Chondrocyte (in vitro differentiated cells): ENCODE measurements at regions not wholly inside any gene's neighbourhood (a gene's known extent, or its start where the extent isn't known, plus 50 kb on each side); places are given as distances from the start of the nearest gene placed in this dataset.

ENCODE experiments used
- DNase-seq: peaks from one replicate; pipeline ENCODE4 v3.0.0; 2021; ENCODE audit warnings: mixed read lengths, low spot score
- H3K27ac Mint-ChIP-seq: one replicate; pipeline ENCODE4 v1.8.0; 2021; ENCODE audit warnings: mild to moderate bottlenecking, moderate library complexity, mixed read lengths; ENCODE audit not compliant: unreplicated experiment
- H3K27me3 Mint-ChIP-seq: 2 replicates; pipeline ENCODE4 v1.8.0; 2021; ENCODE audit warnings: low read depth, mixed read lengths
- H3K36me3 Mint-ChIP-seq: 2 replicates; pipeline ENCODE4 v1.8.0; 2021; ENCODE audit warnings: low read depth, mixed read lengths
- H3K4me1 Mint-ChIP-seq: 2 replicates; pipeline ENCODE4 v1.8.0; 2021; ENCODE audit warnings: low read depth, mild to moderate bottlenecking, mixed read lengths
- H3K4me3 Mint-ChIP-seq: one replicate; pipeline ENCODE4 v1.8.0; 2021; ENCODE audit warnings: mild to moderate bottlenecking, moderate library complexity, mixed read lengths; ENCODE audit not compliant: unreplicated experiment
- H3K9me3 Mint-ChIP-seq: 2 replicates; pipeline ENCODE4 v1.8.0; 2021; ENCODE audit warnings: low read depth, mixed read lengths
- CTCF ChIP-seq: fragments of 200-600 bp; sonication (generic); IDR thresholded peaks from 2 replicates; pipeline ENCODE4 v1.5.0; 2021; ENCODE audit warnings: antibody characterized with exemption, mild to moderate bottlenecking, moderate library complexity

DNA sequence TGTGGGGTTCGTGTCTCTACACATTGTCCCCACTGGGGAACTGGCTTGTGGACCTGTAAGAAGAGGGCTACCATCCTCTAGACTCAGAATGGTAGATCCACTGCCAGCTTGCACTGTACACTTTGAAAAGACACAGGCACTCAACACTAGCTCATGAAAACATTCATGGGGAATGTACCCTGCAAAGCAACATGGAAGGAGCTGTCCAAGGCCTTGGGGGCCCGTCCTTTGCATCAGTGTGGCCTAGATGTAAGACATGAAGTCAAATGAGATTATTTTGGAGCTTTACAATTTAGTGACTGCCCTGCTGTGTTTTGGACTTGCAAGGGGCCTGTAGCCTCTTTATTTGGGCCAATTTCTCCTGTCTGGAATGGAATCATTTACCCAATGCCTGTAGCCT, 399.0 kb upstream of the PCDH15 start:
- no peaks in the 10 kb centered on the region for H3K36me3 Mint-ChIP-seq
- H3K4me3 Mint-ChIP-seq = no peak overlapping the region
- no peaks in the 10 kb centered on the region for H3K27me3 Mint-ChIP-seq
- H3K9me3 Mint-ChIP-seq = peaks cover 10% of the 10 kb centered on the region
- TF ChIP-seq CTCF = no peak
- no peak overlapping the region for H3K27ac Mint-ChIP-seq
- peaks cover 3% of the 10 kb centered on the region for H3K4me1 Mint-ChIP-seq
- DNase-seq = no peak

GRCh38 chr10:55191236-55191860, 390.3 kb upstream of the PCDH15 start:
- Mint-ChIP-seq H3K4me3 (no peak overlapping the region), H3K27me3 (peaks cover 4% of the 10 kb centered on the region)

GRCh38 chr10:55183993-55184392, 383.0 kb upstream of the PCDH15 start:
- no peak for TF ChIP-seq CTCF
- H3K9me3 Mint-ChIP-seq = no peaks in the 10 kb centered on the region
- DNase-seq = no peak
- no peaks in the 10 kb centered on the region for H3K4me1 Mint-ChIP-seq
- H3K4me3 Mint-ChIP-seq = no peak overlapping the region
- H3K27ac Mint-ChIP-seq = no peak overlapping the region
- H3K36me3 Mint-ChIP-seq = no peaks in the 10 kb centered on the region
- peaks cover 7% of the 10 kb centered on the region for H3K27me3 Mint-ChIP-seq

More at GRCh38 chr10:55191236-55191860, 390.3 kb upstream of the PCDH15 start:
- no peak for TF ChIP-seq CTCF
- Mint-ChIP-seq H3K9me3 (no peaks in the 10 kb centered on the region), H3K27ac (no peak overlapping the region), H3K36me3 (no peaks in the 10 kb centered on the region), H3K4me1 (no peaks in the 10 kb centered on the region)
- DNase-seq = no peak

DNA sequence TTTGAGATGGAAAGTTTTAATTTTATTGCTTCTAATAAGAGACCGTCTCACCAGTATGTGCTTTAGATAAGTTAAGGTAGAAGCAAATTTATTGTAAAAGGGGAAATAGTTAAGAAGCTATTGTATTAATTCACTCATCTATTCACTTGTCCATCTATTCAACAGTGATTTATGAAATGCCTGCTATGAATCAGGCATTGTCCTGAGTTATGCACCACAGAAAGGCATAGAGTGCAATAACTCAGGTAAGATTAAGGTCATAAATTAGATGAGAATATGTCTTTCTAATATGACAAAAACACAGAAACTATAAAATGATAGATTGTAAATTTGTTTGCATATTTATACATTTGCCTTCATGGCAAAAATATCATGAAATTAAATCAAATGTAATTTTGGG, 379.3 kb upstream of the PCDH15 start:
- H3K27me3 Mint-ChIP-seq = peaks cover 7% of the 10 kb centered on the region
- H3K4me1 Mint-ChIP-seq = no peaks in the 10 kb centered on the region
- no peak for TF ChIP-seq CTCF
- no peaks in the 10 kb centered on the region for H3K9me3 Mint-ChIP-seq
- no peak overlapping the region for H3K27ac Mint-ChIP-seq
- no peak for DNase-seq
- H3K4me3 Mint-ChIP-seq = no peak overlapping the region
- H3K36me3 Mint-ChIP-seq = no peaks in the 10 kb centered on the region

DNA sequence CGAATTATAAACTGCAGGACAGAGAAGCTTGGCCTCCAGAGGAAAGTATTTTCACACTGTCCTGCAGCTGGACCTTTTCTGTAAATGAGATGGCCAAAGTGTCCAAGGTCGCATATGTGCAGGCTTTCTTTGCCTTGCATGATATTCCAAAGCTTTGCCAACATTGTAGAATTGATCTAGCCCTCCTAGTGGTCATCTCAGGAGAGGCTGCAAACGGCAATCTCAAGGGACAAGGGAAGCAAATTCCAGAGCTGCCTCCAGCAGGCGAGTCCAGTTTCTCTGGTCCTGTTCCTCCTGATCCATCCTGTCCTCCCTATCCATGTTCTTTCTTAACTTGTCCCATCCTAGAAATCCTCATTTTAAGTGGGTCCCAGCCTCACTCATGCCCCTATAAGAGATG, 373.4 kb upstream of the PCDH15 start:
- Mint-ChIP-seq H3K27me3 (peaks cover 6% of the 10 kb centered on the region), H3K4me1 (no peaks in the 10 kb centered on the region), H3K4me3 (no peak overlapping the region), H3K36me3 (no peaks in the 10 kb centered on the region), H3K9me3 (no peaks in the 10 kb centered on the region), H3K27ac (no peak overlapping the region)
- peak; percentile 13 for TF ChIP-seq CTCF
- no peak for DNase-seq
